Astrocyte of the cerebellum (primary cell): ENCODE measurements at regions not wholly inside any gene's neighbourhood (a gene's known extent, or its start where the extent isn't known, plus 50 kb on each side); places are given as distances from the start of the nearest gene placed in this dataset.

Experiments
- DNase-seq: peaks from one replicate; pipeline ENCODE4 v3.0.0-alpha.2; 2011; ENCODE audit warnings: low read depth
- H3K4me3 ChIP-seq: 2 replicates; pipeline ENCODE4 v1.5.1; 2011; ENCODE audit warnings: mild to moderate bottlenecking, low read depth, low read length, moderate library complexity
- in situ Hi-C: cut with HindIII; loops from 2 replicates; pipeline ENCODE4 v1.10.0; 2017; ENCODE audit warnings: low sequenced_read_pairs
- TF ChIP-seq, protein P1 (sequence below): IDR thresholded peaks from 2 replicates; pipeline ENCODE4 v1.5.1; 2012; ENCODE audit warnings: low read length, low read depth, moderate library complexity, mild to moderate bottlenecking; ENCODE audit errors: missing control alignments

DNA sequence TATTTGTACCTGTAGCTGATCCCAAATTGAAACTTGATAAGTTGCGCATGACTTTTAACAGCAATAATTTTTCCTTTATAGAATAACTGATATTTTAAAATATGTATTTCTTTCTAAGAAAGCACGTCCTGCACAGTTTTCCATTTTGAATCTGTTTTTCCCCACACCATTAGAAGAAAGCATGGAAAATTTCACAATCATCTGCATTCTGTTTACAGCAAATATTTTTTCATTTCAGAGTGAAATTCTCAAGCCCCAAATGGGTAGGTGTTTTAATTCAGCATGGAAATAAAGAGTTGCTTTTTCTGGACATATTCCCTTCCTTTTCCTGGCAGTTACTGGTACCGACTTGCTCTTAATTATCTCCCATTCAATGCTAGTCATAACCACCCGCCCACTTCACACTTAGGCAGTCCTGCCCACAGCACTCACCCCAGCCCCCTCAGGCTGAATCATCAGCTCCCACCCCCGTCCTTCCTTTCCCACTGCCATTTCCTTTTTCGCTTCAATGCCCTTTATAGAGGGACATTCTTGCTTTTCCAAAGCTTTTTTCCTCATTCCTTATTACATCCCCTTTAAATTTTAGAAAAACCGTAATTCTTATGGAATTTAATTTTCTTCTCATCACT is 89.2 kb upstream of the GLS start:
- H3K4me3 ChIP-seq, result no peak overlapping the region
- DNase-seq, result peak; percentile 27
- TF ChIP-seq, protein P1, sequence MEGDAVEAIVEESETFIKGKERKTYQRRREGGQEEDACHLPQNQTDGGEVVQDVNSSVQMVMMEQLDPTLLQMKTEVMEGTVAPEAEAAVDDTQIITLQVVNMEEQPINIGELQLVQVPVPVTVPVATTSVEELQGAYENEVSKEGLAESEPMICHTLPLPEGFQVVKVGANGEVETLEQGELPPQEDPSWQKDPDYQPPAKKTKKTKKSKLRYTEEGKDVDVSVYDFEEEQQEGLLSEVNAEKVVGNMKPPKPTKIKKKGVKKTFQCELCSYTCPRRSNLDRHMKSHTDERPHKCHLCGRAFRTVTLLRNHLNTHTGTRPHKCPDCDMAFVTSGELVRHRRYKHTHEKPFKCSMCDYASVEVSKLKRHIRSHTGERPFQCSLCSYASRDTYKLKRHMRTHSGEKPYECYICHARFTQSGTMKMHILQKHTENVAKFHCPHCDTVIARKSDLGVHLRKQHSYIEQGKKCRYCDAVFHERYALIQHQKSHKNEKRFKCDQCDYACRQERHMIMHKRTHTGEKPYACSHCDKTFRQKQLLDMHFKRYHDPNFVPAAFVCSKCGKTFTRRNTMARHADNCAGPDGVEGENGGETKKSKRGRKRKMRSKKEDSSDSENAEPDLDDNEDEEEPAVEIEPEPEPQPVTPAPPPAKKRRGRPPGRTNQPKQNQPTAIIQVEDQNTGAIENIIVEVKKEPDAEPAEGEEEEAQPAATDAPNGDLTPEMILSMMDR, result no peak
- in situ Hi-C loops, result loop anchor here (25.0 kb wide), 1 partner anchor 246 kb away; no protein-coding TSS in a partner anchor

DNA sequence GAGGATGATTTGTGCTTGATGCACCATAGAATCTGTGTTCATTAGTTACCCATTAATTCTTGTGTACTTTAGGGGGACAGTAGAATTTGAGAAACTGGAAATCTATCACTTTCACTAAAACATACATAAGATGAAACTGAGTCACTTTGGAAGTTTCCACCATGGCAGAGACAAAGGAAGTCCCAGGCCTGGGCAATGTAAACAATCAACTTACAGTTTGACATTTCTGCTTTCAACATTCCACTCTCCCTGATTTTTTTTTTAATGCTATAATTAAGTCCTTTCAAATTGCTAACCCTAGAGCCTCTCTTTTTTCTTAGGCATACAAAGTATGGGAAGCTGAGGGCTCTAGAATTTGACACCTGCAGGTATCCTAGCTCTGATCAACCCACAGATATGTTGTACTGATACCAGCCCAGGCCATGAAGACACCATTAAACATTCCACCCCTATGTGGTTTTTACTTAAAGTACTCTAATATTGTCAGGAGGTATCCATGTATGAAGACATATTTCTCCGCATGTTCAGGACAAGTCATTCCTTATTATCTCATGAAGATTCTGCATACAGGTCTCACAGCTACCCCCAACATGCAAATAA is 88.5 kb upstream of the GLS start:
- no peak for DNase-seq
- H3K4me3 ChIP-seq, result no peak overlapping the region
- TF ChIP-seq, protein P1, result no peak
- in situ Hi-C loops, result loop anchor here (25.0 kb wide), 1 partner anchor 245 kb away; no protein-coding TSS in a partner anchor

DNA sequence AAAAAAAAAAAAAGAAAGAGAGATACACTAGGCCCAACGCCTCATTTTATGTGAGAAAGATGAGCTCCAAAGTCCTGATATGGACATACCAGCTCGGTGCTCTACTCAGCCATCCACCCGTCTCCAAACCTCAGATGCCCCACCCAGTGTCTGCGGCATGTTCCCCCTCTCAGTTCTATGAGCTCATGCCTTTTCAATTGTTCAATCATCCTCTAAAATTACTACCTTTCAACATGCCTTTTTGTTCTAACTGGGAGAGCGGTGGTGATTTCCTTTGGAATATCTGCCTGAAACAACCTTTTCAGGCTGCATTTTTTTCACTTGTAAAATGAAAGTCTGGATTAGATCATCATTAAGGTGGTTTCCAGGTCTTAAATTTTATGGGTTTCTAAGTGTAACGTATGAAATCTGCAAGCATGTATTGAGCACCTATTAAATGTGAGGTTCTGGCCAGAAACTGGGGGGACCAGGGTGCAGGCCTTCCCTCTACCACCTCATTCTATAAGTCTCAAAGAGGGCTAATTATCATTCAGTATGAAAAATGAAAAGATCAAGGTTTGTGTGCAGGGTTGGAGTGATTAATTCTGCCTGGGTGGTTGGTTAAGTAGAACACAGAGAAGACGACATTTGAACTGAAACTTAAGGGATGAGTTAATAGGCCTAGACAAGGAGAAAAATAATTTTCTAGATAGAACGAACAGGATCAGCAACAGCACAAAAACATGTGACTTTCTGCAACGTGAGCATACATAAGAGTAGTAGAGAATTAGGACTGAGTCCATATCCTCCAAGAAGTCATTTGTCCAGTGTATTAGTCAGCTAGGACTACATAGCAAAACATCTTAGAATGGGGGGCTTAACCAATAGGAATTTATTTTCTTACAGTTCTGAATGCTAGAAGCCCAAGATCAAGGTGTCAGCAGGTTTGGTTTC is 87.4 kb upstream of the GLS start:
- DNase-seq, result no peak
- TF ChIP-seq, protein P1, result no peak
- H3K4me3 ChIP-seq, result no peak overlapping the region
- in situ Hi-C loops, result loop anchor here (25.0 kb wide), 1 partner anchor 244 kb away; no protein-coding TSS in a partner anchor

DNA sequence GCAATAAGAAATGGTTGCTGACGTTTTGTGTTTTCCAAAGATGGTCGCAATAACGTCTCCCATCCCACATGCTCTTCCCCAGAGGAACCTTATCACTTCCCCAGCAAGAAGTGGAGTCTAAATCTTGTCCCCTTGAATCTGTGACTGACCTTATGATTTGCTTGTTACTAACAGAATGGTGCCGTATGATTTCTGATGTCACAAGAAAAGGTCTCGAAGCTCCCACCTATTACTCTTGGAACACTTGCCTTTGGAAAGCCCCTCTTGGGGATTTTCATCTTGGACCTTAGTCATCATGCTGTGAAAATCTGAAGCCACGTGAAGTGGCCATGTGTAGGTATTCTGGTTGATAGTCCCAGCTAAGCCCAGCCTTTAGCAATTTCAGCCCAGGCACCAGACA is 86.2 kb upstream of the GLS start:
- no peak overlapping the region for H3K4me3 ChIP-seq
- TF ChIP-seq, protein P1, result no peak
- in situ Hi-C loops, result loop anchor here (25.0 kb wide), 1 partner anchor 243 kb away; no protein-coding TSS in a partner anchor
- DNase-seq, result no peak

DNA sequence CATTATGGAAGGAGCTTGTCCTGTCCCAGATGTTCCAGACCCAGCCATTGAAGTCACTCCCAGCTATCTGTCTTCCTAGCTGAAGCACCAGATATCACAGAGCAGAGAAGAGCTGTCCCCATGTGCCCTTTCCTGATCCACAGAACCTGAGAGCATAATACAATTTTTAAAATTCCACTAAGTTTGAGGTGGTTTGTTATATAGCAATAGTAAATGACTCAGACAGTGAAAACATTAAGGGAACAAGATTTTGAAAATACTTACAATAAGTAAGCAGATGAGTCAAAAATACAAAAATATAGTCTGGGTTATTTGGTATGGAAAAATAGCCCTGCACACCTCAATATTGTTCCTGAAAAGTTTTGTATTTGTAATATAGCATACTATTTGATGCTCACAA is 85.8 kb upstream of the GLS start:
- TF ChIP-seq, protein P1, result no peak
- DNase-seq, result no peak
- in situ Hi-C loops, result loop anchor here (25.0 kb wide), 1 partner anchor 243 kb away; no protein-coding TSS in a partner anchor
- no peak overlapping the region for H3K4me3 ChIP-seq

DNA sequence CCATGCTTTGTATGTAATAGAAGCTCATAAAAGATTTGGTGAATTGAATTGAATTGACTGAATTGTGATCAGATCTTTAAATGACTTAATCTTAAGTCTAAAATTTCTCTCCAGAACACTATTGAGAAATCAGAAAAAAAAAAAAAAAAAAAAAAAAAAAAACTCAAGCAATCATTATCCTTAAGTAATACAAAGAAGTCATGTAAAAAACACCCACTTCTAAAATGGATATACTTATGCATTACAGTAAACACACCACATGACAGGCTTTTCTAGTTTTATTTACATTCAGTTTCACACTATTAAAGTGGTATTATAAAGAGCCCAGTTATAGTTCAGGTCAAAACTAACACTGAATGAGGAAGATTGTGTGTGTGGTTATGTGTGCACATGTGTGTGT is 84.9 kb upstream of the GLS start:
- DNase-seq, result no peak
- H3K4me3 ChIP-seq, result no peak overlapping the region
- in situ Hi-C loops, result loop anchor here (25.0 kb wide), 1 partner anchor 242 kb away; no protein-coding TSS in a partner anchor
- TF ChIP-seq, protein P1, result no peak
